Stimulated activated CD4-positive, alpha-beta T cell treated with anti-CD3 and anti-CD28 coated beads, TNF-alpha, amount 100 ng/mL, for 4 hours (primary cell): ENCODE measurements at regions not wholly inside any gene's neighbourhood (a gene's known extent, or its start where the extent isn't known, plus 50 kb on each side); places are given as distances from the start of the nearest gene placed in this dataset.

ENCODE experiments used
- DNase-seq, 3 experiments: peaks; one replicate each; pipeline ENCODE4 v3.0.0-alpha.2; 2020; ENCODE audit warnings: low read depth in 3 of 3

DNA sequence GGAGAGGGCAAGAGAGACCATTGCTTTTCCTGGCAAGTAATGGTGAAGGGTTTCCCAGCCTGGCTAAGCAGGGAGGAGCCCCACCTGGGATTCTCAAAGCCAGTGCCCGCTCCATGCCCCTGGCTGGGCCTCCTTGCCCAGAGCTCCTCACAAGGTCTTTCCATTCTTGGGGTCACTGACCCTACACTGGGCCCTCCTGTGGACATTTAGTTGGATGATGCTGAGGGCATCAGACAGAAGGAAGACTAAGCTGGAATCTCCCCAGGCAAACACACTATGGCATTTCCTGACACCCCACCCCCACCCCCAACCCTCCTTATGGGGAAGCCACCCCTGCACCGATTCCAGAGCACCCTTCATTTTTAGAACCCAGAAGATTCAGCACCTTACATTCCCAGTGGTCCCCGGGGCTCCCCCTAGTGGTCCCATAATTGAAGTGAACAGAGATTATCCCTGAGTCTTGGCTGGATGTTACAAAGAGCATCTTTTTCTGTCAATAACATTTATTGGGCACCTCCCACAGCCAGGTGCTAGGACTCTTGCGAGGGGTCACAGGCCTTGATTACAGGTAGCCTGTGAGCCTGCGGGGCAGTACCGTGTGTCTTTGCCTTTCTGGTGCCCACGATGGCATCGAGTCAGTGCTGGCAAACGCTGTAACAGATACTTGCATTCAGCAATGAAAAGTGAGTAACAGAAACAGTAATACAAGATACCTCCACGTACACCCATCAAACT lies 548.5 kb downstream of the BUD13 start:
- DNase-seq: peak in 1 of 3 experiments; percentile 2

DNA sequence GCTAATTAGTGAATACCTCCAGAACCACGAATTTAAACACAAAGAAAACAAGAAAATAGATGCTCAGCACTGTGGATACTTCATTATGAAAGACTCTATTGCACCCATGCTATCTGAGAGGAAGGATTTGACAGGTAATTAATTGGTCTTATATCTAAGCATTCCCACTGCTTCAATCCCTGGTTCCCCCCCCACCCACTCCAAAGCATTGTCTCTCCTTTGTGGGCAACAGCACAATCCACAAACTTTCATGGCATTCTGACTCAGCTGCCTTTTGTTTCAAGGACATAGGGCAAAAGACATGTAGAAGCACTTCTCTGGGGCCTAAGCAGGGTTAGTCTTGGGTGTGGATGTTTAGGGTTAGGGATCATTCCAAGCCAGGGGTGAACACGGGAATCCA lies 551.4 kb downstream of the BUD13 start:
- DNase-seq: no peak

DNA sequence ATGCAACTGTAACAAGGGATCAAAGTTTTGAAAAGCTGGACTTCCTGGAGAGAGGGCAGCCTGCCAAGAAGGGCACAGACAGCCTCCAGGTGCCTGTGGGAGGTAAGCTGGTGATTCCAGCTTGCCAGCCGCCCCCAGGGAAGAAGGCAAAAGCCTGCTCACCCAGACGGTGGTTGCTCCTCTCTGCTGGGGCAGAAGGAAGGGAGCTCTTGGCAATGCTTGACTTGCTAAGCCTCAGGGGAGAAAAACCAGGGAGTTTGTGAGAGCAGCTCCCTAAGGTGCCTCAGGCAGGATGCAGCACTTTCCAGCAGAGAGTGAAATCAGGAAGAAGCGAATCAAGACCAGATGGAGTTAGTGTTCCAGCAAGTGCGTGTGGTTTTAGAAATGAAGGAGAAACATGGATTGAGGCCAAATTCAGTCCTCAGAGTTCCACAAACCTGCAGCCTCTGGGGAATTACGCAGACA lies 553.6 kb downstream of the BUD13 start:
- DNase-seq: no peak

DNA sequence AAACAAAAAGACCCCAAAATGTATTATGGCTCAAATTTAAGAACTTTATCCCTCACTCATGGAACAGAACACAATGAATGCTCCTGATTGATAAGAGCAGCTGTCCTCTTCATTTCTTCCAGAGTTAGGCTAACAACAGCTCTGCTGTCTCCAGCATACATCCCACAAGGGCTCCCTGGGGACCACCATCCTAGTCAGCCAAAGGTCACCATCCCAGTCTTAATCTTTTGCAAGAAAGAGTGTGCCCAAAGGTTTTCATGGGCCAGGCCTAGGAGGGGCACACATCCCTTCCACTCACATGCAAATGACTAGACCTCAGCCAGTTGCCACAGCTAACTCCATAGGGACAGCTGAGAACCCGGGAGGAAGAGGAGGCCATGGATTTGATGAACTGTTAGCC lies 555.3 kb downstream of the BUD13 start:
- no peak for DNase-seq

DNA sequence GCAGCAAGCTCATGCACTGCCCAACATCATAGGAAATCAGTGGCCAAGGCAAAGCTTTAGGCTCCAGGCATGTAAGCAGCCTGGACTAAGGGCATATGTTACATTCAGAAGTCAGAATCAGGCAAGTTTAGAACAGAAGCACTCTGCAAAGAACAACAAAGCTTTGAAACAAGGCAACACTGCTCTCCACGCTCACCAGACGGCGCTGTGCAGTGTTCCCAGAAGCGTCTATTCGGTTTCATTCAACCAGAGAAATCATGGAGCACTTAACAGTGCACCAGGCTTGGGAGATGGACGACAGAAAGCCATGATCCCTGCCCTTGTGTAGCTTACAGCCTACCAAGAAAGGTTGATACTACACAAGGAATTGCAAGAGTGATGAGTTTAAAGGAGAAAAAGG lies 555.8 kb downstream of the BUD13 start:
- no peak for DNase-seq

DNA sequence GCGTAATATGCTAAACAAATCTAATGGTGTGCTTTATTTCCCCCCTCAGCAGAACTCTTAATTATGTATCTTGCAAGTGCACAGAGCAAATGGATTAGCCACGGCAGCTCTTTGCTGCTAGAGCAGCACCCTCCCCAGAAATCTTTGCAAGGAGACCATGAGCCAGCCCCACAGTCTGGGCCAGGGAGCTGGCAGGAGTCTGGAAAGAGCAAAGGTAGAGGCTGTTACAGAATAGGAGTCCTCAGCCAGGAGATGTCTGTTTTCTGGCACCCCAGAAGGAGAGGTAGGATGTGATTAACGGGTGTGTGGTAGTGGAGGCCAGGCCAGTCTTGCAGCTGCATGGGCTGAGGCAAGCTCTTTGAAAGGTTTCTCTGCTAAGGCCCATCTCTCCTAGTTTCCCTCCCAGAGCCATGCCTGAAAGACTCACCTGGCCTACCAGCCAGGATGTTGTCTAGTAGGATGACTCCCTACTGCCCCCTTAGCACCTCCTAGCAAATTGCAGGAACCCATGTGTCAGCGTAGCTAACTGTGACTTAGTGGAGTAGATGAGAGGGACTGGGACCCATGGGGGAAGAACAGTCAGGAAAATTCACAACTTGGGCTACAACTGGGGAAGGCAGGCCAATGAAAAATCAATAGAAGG lies 557.2 kb downstream of the BUD13 start:
- no peak for DNase-seq

DNA sequence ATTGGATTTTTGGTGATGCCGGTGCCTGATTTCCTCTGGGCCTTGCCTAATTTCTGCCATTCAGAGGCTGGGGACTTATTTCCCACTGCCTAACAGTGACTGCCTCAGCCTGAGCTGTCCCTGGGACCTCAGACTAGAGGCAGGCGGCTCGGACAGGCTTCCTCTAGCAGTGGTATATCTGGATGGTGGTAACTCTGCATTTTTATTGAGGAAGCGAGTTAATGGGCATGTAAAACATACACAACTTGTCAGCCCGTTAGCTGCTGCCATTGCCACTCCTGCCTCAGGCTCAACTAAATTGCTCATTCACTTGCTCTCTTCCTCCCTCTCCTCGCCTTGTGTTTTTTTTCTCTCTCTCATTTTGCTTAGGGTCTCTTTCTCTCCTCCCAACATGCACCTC lies 561.6 kb downstream of the BUD13 start:
- DNase-seq: no peak

GRCh38 chr11:116210663-116211062 lies 562.1 kb downstream of the BUD13 start:
- no peak for DNase-seq

GRCh38 chr11:116209255-116209654 lies 563.5 kb downstream of the BUD13 start:
- DNase-seq: no peak

- DNase-seq: no peak
Observed at GRCh38 chr11:116207421-116208141, 565.2 kb downstream of the BUD13 start.

DNA sequence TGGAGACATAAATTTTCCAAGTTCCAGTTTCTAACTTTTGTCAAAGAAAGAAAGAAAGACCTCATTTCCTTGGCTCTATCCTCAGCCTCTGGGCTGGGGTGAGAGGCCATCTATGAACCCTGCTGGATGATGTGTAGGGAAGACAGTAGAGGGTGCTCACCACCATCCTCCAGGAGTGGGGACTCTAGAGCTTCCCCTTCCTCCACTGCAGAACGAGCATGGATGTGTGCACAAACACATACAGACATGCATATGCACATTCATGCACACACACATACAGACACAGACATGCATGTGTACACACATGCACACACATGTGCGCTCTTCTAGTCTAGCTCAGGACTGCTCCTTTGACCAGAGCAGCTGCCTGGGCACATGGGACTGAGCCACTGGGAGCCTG lies 565.8 kb downstream of the BUD13 start:
- no peak for DNase-seq

DNA sequence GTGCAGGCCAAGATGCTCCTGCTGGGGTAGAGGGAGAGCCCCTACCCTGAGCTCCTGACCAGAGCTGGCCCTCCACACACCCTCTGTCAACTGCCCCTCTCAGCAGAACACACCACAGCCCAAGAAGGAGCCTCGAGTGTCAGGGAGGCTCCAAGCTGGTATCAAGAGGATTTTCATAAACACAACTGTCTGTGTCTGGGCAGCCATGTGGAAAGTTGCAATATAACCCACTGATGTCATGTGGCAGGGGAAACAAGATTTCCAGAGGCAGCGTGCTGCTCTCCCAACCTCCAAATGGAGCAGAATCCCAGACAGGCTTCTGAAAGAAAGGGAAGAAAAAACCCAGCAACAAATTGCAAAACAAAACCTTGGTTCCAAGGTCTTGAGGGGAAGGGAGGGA lies 569.9 kb downstream of the BUD13 start:
- DNase-seq: no peak

GRCh38 chr11:116200564-116200963 lies 572.2 kb downstream of the BUD13 start:
- DNase-seq: no peak

DNA sequence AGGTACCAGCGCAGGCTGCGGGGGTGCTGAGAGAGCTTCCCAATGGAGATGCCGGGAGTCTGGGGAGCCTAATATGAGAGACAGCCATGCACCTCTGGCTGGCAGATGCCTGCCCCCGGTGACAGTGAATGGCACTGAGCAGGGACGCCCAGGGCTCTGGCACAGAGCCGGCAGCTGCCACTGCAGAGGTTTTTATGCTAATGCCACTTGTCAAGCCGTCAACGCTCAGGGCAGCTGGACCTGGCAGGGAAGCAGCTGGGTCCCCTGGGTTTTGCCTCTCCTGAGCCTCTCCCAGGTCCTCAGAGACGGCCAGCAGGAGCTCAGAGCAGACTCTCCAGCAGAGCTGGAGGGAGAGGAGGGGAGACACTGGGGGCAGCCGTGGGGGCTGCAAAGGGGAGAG lies 573.6 kb downstream of the BUD13 start:
- no peak for DNase-seq

GRCh38 chr11:116194156-116194904 lies 578.5 kb downstream of the BUD13 start:
- DNase-seq: no peak

DNA sequence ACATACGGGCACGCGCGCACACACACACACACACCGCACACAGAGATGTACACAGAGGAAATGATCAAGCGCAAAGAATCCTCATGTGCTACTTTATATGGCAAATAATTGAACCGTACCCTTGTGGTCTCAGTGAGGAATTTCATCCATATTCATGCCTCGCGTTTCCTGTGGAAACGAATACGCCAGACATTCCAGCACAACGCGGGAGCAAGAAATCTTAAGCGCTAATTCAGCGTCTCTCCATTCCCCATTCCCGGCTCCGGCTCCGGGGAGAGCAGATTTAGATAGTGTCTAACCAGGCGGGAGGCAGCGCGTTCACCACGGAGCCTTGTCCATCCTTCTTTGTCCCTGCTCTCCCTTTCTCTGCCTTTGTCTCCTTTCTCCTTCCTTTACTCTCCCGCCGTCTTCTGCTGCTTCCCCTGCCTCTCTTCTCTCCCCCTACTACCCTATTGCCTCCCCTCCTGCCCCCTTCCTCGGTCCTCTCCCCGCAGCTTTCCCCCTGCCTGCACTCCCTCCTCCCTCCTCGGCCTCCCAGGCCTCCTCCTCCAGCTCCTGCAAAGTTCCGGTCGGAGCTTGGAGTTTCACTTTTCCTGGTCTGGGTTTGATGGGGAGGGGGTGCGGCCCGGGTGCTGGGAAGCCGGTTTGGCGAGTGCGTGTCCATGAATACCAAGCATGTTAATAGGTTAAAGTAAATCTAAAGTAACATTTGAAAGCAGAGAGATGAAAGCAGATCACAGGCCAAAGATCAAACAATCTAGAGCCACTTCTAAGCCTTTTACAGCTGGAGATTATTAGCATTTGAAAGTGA lies 579.3 kb downstream of the BUD13 start:
- no peak for DNase-seq

- no peak for DNase-seq
Observed at GRCh38 chr11:116192509-116193210, 580.1 kb downstream of the BUD13 start.

- DNase-seq: no peak
Observed at GRCh38 chr11:116190861-116191260, 581.9 kb downstream of the BUD13 start.

GRCh38 chr11:116189408-116190170 lies 583.2 kb downstream of the BUD13 start:
- DNase-seq: no peak

DNA sequence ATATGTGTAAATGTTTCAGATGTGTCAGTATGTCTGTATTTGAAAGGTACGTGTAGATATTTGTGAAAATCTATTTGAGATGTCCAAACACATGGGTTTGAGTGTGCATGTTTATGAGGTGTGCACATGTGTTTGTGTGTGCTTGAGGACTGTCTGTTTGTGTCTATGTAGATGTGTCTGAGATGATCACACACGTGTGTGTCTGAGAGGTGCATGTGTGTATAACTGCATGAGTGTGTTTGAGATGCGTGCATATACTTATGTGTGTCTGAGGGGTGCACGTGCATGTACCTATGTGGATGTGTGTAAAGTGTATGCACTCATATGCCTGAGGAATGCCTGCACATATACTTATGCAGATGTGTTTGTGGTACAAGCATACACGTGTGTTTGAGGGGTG lies 584.4 kb downstream of the BUD13 start:
- DNase-seq: no peak
